ENCODE measurements at regions not wholly inside any gene's neighbourhood (a gene's known extent, or its start where the extent isn't known, plus 50 kb on each side); places are given as distances from the start of the nearest gene placed in this dataset.

DNA sequence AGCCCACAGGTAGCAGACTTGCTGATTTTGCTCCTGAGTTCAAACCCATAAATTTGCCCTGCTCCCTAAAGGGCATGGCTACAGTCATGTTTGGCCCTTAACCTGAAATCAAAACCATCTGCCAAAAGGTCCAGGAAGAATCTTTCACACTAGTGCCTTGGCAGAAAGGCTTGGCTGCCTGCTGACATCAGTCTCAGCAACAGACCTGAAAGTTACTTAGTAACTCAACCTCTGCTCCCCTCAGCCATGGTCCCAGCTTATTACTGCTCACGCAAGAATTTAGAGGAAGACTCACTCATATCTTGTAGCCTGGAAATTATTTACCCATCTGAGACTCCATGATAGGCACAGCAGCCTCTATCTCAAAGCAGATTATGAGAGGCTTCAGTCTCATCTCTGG is 98.0 kb upstream of the KIF2B start:
- TF ChIP-seq, protein P1, sequence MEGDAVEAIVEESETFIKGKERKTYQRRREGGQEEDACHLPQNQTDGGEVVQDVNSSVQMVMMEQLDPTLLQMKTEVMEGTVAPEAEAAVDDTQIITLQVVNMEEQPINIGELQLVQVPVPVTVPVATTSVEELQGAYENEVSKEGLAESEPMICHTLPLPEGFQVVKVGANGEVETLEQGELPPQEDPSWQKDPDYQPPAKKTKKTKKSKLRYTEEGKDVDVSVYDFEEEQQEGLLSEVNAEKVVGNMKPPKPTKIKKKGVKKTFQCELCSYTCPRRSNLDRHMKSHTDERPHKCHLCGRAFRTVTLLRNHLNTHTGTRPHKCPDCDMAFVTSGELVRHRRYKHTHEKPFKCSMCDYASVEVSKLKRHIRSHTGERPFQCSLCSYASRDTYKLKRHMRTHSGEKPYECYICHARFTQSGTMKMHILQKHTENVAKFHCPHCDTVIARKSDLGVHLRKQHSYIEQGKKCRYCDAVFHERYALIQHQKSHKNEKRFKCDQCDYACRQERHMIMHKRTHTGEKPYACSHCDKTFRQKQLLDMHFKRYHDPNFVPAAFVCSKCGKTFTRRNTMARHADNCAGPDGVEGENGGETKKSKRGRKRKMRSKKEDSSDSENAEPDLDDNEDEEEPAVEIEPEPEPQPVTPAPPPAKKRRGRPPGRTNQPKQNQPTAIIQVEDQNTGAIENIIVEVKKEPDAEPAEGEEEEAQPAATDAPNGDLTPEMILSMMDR (IDR thresholded peaks at IDR 0.05): no peak
- TF ChIP-seq POLR2A (IDR thresholded peaks at IDR 0.05): no peak
